ENCODE measurements at regions not wholly inside any gene's neighbourhood (a gene's known extent, or its start where the extent isn't known, plus 50 kb on each side); places are given as distances from the start of the nearest gene placed in this dataset.

DNA sequence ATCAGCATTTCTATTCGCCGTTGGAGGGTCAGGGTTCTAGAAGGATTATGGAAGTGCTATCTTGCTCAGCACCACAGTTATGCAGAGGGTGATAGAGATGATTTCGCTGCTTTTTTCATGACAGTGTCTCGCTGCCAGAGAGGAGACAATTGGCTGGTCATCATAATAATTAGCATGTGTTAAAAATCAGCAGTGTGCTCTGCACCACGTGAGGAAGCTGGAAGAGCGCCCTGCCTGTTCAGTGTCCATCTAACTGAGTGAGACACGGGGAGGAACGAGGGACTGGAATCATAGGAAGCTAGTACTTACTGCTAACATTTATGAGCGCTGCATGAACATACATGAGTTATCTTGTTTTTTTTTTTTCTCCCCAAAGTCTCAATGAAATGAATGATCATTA, 116.2 kb upstream of the PLAAT1 start:
- no peak overlapping the region for H3K27ac ChIP-seq
- TF ChIP-seq, protein P1, sequence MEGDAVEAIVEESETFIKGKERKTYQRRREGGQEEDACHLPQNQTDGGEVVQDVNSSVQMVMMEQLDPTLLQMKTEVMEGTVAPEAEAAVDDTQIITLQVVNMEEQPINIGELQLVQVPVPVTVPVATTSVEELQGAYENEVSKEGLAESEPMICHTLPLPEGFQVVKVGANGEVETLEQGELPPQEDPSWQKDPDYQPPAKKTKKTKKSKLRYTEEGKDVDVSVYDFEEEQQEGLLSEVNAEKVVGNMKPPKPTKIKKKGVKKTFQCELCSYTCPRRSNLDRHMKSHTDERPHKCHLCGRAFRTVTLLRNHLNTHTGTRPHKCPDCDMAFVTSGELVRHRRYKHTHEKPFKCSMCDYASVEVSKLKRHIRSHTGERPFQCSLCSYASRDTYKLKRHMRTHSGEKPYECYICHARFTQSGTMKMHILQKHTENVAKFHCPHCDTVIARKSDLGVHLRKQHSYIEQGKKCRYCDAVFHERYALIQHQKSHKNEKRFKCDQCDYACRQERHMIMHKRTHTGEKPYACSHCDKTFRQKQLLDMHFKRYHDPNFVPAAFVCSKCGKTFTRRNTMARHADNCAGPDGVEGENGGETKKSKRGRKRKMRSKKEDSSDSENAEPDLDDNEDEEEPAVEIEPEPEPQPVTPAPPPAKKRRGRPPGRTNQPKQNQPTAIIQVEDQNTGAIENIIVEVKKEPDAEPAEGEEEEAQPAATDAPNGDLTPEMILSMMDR (conservative IDR thresholded peaks at IDR 0.05): no peak

DNA sequence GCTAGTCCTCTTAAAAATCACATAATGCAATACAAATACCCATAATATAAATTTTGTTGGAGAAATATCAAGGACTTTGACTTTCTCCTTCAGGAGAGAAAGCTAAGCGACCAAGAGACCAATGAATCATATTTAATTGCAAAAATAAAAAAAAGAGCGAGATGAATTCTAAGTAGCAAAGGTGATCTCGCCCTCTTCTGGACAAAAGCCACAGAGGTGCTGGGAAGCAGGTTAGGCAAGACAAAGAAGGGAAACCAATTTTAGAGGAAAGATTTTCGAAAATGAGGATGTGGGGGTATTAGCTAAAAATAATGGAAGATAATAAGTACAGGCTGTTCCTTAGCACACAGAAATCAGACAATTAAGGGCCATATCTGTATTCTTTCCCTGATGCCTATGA, 111.4 kb upstream of the PLAAT1 start:
- TF ChIP-seq, protein P1 (conservative IDR thresholded peaks at IDR 0.05): peak; percentile 77

DNA sequence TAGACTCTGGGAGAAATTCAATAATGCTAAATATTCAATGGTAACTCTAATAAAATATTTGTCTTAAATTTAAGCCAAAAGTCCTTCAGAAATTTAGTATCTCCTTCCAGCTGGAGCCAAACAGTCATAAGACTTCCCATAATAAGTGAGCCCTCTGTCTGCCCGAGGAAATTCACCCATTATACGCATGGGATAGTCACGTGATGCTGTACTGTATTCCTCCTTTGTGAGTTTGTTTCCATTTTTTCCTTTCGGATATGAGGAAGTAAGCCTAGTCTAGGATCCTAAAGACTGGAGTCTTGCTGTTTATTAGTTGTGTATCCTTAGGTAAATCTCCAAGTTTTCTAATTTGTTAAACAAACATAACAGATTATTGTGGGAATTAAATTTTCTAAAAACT, 110.4 kb upstream of the PLAAT1 start:
- H3K27ac ChIP-seq: no peak overlapping the region
- TF ChIP-seq, protein P1 (conservative IDR thresholded peaks at IDR 0.05): no peak

More for the DNA sequence above, 111.4 kb upstream of the PLAAT1 start:
- H3K27ac ChIP-seq: no peak overlapping the region

DNA sequence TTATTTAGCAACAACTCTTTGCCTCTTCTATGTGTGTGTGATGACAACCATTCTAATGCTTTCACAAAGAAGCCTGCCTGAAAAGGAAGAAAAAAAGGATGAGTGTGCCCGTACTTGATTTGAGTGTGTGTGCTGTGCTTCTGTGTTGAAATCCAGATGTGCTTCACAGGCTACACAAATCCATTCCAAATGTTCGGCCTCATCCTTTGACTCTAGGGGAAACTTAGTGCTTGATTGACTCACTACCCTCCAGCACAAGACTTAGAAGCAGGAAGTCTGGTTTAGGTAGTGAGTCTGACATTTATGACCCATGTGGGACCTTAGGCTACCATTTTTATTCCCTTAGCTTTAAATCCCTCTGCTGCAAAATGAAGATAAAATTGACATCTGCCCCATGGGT, 108.8 kb upstream of the PLAAT1 start:
- TF ChIP-seq, protein P1 (conservative IDR thresholded peaks at IDR 0.05): no peak
- H3K27ac ChIP-seq: no peak overlapping the region

DNA sequence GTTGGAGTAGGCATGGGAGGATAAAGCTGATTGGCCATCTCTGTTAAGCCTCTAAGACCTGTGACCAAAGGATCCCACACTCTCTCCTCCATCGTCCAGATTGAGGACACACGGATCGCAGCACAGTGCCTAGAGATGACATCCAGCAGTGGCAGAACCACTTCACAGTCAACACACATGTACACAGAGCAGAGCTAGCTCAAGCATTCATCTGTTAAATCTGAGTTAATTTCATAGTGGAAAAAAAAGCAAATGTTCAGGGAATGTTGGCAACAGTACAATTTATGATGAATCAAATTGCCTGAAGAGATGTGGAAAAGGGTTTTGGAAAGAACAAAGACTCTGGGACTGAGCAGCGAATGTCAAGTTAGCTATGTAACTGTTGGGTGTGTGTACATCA, 108.1 kb upstream of the PLAAT1 start:
- TF ChIP-seq, protein P1 (conservative IDR thresholded peaks at IDR 0.05): no peak
- H3K27ac ChIP-seq: no peak overlapping the region

DNA sequence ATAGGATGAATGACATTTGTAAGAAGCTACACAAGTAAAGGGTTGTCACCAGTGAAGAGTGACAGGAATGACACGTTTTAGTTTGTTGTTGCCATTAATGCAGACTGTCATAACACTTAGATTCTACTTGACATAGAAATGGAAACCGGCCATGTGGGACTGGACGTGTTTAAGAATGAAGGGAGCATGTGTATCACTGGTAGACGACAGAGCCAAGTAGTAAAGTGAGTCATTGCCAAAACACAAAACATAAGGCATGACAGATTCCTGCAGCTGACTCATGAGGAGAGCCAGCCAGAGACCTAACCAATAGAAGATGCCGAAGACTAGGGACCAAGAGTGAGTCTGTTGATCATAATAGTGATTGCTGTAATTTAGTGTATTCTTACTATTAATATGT, 106.2 kb upstream of the PLAAT1 start:
- H3K27ac ChIP-seq: no peak overlapping the region
- TF ChIP-seq, protein P1 (conservative IDR thresholded peaks at IDR 0.05): no peak

DNA sequence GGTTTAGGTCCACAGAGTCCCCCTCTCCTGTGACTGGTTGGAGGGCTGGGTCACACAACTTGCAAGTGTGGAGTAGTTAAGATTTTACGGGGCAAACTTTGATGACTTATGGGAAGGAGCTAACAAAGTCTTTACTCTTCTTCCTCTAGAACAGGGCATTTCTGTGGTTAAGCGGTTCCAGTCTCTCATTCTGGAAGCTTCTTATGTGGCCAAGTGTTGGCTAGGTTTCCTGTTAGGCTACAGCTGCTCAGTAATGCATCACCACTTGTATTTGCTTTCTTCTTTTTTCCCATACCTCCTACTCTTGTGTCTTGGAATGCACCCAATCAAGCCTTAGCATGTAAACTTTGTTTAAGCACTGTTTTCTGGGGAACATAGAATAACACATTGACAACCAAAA, 100.6 kb upstream of the PLAAT1 start:
- H3K27ac ChIP-seq: no peak overlapping the region
- TF ChIP-seq, protein P1 (conservative IDR thresholded peaks at IDR 0.05): no peak

DNA sequence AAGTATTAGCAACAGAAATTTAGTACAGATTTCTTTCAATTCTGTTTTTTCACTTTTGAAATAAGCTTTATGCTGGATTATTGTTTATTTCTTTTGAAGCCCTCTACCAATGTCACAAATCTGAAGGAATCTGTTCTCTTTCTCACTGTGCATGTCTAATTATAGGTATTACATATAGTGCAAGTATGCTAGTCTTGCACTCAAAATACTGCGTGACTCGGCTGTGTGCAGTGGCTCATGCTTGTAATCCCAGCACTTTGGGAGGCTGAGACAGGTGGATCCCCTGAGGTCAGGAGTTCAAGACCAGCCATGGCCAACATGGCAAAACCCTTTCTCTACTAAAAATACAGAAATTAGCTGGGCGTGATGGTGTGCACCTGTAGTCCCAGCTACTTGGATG, 95.8 kb upstream of the PLAAT1 start:
- TF ChIP-seq, protein P1 (conservative IDR thresholded peaks at IDR 0.05): no peak
- no peak overlapping the region for H3K27ac ChIP-seq
